ENCODE measurements at regions not wholly inside any gene's neighbourhood (a gene's known extent, or its start where the extent isn't known, plus 50 kb on each side); places are given as distances from the start of the nearest gene placed in this dataset.

DNA sequence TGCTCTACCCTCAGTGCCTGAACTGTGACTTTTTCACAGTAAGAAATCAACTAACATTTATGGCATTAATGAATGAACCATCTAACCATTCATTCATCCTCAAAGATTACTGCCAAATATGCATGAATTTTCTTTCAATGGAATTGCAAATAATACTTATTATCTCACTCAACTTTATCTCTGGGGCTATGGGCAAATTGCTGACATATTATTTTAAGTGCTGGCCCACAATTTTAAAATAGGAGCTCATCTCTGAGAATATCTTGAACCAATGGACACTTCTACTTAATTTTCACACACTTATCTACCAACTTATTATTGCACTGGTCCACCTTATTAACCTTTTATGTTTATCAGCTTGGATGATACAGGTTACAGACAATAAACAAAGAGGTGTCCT, 182.8 kb downstream of the RBM43 start:
- no peak for DNase-seq

DNA sequence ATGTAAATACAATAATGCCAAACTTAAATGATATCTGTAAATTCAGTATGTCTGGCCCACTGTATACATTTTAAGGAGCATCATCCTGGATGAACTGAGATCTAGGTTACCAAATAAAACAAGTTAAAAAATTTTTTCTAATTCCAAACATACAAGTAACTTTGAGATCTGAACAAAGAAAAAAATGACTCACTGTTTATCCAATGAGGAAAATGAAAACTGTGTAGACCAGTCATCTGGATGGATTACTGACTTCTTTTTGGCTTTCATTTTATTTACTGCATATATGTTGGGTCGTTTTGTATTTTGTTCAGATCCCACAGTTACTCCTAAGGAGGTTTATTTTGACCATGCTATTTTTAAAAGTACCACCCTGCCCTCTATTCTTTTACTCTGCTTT, 189.8 kb downstream of the RBM43 start:
- no peak for DNase-seq

DNA sequence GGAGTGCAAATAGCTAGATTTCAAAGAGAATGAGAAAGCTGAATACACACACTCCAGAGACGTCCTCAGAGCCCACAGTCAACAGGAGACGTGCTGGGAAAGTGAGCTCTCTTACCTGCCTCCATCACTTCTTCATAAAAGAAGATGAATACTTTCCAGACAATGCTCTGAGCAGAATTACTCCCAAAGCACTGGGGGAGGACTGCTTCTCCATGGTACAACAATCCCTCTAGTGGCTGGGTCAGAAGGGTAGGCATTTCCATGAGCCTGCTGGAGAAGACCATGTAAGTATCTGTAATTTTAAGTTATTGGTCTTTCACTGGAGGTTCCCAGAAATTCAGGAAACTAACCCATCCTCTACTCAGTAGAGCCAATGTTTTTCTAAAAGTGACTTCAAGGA, 190.3 kb downstream of the RBM43 start:
- DNase-seq: no peak

DNA sequence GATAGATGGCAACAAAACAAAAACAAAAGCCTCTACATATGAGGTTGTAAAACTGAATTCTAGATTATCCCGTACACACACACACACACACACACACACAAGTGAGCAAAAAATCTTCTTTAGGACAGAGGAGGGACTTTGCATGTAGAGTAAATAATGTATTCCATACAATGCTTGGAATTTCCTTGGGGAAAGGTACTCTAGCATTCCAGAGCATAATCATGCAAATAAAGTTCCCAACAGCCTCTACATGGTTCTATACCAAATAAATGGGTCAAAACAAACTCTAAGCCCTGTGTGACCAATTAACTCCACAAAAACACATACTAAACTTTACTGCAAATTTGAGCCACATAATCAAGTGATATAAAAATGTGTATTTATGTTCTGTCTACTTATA, 191.4 kb downstream of the RBM43 start:
- no peak for DNase-seq

DNA sequence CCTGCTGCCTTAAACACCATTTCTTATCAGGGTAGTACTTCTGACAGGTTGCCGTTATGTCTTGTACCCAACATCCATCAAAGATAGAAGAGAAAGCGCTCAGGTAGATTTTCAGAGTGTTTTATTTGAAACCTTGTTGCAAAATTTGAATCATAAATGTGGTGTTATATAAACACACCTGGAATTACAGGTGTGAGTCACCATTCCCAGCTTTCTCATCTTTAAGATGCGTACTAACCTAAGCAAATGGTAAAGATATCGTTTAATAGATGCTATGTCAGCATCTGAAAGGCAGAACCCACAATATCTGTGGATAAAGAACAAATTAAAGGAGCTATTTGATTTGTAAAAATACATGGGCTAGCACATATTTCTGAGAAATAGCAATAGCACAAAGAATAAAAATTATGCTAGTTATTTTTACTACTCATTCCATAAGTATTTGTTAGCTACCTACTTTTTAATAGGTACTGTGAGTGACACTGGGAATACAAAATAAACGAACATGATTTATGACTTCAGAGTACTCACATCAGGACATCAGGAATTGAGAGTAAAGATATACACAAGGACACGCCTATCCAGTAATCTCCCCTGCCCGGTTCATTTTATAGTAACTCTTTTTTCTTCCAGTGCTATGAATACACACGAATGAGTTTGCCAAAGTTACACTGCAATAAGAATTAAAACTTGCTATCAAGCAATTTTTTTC, 193.8 kb downstream of the RBM43 start:
- DNase-seq: no peak

DNA sequence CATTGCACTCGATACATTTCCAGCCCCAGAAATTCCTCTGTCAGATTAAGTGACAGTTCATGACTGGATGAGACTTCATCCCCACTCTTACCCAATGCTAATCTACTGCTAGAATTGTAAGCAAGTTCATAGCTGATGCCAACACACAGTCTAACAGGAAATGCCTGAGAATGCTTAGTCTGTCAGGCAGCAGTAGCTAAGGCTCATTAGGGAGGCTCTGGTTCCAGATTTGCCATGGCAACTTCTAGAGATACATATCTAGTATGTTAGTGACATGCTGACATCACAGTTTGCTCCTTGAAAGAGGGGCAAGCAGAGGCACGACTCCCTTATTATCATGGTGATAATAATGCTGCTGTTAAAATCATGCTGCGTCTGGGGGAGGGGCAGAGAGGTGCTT, 198.4 kb downstream of the RBM43 start:
- DNase-seq: no peak

DNA sequence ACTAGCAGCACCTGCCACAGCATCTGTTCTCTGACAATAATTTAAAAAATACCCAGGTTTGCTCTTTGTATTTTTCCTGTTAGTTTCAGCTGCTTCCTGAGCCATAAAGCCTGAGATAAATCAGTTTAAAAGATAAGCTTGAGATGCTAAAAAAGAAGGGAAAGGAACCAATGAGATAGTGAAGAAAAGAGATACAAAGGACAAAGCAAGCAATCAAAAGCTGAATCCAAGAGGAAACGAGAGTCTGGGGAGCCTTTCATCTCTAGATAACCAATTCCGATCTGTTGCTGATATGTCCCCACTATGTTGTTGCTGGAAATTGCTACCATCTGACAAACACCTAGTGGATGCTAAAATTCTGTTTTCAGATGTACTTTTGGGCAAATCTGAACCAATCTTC, 201.4 kb downstream of the RBM43 start:
- DNase-seq: no peak

DNA sequence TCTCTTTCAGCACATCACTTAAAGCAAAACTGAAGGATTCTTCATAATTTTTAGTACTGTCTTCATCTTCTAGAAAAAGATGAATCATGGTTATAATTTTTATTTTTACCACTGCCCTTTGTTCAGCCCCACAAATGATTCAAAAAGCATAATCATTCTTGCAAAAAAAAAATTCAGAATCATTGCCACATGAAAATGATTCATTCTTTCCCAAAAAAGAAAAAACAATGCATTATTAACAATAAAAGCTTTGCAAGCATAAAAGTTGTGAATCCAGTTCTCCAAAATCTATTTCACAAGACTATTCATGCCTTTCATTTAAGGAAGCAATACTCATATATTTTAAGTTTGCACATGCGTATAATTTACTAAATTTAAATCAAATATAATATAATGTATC, 204.8 kb downstream of the RBM43 start:
- DNase-seq: no peak

DNA sequence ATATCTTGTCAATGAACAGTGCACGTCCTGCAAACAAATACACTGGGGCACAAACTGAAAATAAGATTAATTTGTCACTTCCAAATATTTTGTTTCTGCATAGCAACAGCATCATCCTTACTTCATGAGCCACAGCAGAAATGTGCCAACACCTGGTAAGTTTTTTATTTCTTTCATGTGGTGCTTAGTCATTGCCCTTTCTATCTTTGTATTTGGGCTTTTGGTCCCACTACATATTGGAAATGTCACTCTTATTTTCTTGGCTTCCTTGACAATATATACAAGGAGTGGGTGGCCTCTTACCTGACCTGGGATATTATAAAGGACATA, 208.0 kb downstream of the RBM43 start:
- no peak for DNase-seq

DNA sequence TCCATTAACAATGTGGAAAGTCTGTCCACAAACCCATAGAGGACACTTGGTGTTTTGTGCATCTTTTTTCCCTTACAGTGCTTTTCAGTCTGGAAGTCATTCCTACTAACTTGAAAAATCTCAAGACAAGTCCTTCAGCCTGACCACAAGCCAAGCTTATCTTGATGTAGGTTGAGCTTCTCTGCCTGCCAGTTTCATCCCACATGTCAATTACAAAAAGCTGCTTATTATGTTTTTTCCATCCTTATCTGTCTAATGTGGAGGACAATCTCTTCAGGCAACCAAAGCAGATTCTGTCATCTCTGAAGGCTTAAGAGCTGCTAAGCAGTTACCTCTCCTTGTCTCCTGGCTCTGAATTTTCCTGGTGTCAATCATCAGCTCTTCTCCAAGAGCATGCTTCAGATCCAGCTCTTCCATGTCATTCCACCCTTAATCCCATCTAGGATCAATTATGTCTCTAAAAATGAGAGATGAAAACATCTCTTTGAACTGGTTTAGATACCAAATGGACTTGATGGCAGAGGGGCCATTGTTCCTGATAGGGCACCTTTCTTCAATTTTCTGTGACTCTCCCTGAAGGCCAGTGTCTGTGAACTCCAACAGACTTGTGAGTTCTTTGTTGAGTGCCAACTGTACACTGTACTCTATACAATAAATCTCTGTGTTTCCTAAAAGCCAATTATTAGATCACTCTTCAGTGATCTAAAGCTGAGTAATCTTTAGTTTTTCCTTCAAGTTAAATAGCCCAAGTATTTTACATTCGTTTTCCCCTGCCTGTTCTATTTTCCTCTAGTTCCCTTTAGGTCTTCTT, 208.6 kb downstream of the RBM43 start:
- no peak for DNase-seq

DNA sequence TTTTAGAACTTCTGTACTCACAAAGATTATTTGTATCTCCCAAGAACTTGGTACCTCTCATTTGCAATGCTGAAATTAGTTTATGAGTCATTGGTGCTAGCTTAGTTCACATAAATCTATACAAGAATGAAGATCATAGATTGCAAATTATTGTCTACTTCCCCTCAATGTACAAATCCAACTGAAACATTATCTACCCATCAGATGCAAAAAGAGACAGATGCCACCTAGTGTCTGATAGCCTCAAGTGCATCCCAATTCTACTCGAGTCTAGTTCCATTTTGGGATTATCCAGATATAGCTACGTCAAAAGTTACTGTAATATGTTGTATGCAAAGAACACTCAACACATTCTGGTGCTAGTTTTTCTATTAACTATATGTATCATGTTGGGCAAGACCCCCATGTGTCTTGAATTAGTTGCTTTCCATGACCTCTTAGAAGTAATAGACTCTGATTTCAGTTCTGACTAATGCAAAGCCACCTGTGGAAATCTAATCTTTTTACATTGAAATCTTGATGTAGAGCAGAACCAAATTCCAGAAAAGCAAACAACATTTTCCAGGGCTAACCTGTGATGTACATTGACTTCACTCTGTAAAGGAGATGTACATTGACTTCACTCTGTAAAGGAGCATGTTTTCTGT, 210.0 kb downstream of the RBM43 start:
- peak; percentile 9 for DNase-seq

DNA sequence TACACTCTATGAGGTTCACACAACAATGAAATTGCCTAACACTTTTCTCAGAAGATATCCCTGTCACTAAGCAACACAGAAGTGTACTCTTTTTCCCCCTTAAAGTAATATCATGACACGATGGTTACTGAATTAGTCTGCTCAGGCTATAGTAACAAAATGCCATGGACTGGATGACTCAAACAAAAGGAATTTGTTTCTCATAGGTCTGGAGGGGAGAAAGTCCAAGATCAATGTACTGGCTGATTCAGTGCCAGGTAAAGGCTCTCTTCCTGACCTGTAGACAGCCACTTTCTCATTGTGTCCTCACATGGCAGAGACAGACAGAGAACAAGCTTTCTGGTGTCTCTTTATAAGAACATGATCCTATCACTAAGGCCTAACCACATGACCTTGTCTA, 211.9 kb downstream of the RBM43 start:
- DNase-seq: no peak

DNA sequence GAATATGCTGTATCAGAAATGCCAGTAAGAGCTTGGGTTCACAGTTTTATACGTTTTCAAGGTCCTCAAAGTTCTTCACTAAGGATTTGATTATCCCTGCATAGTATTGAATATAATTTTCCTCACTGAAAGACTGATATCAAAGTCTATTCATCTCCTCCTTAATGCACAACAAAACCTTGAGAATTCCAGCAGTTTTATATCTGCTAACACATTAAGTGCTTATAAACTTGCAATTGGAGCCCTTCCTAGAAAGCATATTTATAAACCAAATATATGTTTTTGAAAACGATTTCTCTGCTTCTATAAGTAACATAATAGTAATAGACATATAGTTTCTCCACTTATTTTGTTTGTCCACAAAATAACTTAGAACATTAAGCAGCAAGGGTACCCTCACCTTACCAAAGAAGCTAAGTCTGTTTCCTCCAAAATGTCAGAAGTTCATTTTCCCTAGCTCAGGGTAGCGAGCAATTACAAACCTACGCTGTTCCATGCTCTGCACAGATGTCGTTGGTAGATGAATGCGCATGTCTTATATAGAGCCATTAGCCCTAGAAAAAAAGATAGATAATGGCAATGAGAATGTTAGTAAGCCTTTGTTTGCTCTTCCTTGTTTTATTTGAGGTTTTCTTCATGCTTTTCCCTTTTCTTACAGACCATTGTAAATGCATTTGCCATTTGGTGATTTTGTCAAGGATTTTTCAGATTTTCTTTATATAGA, 213.2 kb downstream of the RBM43 start:
- DNase-seq: no peak

DNA sequence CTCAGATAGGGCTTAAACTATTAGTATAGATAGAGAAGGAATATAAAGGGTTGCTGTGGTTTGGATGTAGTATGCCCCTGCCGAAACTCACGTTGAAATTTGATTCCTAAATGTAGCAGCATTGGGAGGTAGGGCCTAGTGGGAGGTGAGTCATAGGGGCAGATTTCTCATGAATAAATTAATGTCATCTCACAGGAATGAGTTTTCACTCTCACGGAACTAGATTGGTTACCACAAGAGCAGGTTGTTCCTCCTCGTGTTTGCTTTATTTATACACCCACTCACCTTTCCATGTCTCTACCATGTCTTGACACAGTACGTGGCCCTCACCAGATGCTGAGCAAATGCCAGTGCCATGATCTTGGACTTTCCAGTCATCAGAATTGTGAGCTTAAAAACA, 218.2 kb downstream of the RBM43 start:
- DNase-seq: no peak

DNA sequence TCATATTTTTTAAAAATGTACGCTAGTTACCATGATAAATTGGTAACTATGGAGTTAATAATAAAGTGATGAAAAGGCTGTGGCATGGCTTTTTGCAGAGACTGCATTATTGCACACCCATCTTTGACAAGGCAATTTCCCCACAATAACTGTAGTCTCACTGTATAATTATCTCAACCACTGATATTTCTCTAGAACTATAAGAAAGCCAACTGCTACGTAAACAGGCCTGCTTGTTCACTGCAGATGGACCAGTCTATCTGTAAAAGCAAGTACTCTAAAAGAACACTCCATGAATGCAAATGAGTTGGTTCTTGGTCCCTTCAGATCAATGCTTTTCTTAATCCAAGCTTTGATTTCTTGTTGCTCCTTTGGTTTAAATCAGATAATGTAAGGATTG, 218.7 kb downstream of the RBM43 start:
- no peak for DNase-seq

DNA sequence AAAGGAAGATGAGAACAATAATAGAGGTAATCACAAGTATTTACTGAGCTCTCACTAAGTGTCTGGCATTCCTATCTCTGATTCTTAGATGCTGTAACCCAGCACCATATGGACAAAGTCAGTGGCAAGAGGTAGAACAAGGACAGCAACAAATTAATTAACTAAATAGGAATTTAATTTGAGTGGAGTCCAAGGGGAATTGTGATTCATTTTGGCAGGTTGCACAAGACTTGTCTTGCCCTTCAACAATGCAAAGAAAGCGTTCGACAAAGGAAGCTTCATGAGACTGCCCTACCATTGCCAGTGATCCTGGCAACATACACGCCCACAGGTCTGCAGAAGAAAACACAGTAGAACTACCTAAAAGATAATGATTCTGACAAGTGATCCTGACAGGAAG, 221.6 kb downstream of the RBM43 start:
- DNase-seq: no peak

DNA sequence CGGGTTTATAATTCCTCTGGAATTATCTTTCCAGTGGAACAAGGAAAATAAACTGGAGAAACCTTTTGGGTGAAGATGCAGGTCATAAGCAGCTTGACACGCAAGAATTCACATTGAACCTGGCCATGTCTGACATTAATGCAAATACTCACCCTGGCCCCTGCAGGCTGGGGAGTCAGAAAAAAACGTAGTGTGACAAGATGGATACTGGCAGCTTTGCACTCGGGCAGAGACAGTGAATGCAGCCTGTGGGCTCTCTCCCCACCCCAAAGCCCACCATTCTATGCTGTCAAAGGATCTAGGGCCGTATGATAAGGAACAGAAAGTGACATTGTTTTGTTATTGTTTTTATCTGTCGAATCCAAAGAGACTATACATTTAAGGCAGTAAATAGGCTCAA, 223.1 kb downstream of the RBM43 start:
- no peak for DNase-seq

DNA sequence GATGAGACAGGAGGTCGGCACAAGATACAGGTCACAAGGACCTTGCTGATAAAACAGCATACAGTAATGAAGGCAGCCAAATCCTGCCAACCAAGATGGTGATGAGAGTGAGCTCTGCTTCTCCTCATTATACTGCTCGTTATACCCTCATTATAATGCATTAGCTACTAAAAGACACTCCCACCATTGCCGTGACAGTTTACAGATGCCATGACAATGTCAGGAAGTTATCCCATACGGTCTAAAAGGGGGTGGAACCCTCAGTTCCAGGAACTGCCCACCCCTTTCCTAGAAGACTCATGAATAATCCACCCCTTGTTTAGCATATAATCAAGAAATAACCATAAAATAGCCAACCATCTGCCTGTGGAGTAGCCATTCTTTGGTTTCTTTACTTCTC, 224.2 kb downstream of the RBM43 start:
- no peak for DNase-seq

DNA sequence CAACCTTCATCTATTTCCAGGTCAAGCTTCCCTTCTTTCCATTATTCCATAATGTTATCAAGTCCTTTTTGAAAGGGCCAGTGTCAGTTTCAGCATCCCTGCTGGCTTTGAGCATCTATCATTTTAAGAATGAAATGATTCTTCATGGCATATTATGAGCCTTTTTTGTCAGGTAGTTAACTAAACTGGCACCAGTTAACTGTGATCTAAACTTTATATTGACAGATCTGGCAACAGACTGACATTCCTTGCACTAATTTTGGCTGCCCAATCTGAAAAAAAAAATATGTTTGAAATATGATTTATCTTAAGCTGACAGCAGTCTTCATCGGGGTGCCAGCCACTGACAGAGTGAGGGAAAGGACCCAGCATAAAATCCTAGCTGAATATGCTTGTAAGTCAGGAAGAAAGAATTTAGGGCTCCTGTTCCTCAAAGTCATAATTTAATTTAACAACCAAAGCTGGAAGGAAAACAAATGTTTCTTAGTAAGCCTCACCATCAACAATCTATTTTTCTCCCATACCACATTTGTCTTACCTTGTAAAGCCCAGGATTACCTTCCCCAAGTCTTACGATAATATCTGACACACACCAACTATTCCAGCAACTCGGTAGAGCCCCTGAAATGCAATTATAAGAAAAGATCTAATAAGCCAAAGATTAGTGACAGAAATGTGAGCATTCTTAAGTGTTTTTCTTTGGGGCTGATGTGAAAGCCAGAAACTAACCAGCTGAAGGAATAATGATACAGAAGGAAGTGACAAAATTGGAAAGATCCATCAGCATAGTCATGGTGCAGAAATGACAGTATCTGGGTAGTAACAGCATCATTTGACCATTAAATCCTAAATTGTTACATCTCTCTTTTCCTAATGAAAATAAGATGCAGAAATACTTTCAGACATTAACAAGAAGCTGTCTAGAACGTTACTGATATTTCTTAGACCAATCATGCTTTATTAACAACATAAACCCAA, 228.1 kb downstream of the RBM43 start:
- DNase-seq: no peak

DNA sequence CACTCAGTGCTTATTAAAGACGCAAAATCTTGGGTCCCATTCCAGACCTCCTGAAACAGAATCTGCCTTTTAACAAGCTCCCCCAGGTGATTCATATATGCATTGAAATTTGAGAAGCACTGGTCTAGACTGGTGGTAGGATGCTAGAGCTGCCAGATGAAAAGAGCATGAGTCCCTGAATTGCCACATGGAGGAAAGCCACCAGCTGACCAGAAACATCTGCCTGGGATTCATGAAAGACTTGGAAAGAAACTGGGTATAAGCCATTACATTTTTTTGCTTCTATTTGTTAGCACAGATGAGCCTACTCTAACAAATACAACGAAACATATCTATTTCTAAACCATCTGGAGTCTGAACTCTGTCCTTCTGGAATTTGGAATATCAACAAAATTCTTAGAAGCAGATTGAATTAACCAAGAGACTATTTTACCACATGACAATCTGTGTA, 228.9 kb downstream of the RBM43 start:
- no peak for DNase-seq

DNA sequence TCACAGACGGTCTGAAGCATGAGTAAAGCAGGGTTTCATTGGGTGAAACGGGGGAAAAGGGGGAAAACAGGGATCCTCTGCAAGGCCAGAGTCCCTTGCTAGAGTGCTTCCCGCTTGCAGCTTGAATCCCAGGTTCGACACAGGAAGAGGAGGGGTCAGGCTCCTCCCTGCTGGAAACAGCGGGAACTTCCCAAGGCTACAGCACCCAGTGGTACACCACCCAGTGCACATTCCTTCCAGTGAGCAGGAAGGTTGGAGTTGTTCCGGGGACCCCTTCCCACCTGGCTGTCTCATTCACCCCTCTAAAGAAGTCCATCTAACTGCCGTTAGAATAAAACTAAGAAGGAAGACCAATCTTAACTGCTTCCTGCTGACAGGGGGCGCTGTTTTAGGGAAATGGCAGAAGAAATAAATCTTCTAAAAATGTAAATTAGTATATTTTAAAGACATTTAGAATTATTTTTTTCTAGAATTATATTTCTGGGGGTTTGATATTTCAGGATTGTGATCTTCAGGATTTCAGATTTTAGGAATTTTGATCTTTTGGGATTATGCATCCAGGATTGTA, 230.9 kb downstream of the RBM43 start:
- DNase-seq: no peak
